ENCODE measurements at regions not wholly inside any gene's neighbourhood (a gene's known extent, or its start where the extent isn't known, plus 50 kb on each side); places are given as distances from the start of the nearest gene placed in this dataset.

DNA sequence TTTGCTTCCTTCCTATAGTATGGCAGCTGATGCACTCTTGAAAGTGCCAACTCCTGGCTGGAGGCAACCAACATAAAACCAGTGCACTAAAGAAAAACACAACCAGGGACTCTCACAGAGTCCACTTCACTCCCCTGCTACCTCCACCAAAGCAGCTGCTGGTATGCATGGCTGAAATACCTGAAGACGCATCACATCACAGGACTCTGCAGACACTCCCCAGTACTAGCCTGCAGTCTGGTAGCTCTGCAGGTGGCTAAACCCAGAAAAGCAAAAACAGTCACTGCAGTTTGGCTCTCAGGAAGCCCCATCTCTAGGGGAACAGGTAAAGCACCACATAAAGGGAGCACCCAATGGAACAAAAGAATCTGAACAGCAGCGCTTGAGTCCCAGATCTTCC lies 473.0 kb upstream of the SPTLC3 start:
- TF ChIP-seq, protein P1, sequence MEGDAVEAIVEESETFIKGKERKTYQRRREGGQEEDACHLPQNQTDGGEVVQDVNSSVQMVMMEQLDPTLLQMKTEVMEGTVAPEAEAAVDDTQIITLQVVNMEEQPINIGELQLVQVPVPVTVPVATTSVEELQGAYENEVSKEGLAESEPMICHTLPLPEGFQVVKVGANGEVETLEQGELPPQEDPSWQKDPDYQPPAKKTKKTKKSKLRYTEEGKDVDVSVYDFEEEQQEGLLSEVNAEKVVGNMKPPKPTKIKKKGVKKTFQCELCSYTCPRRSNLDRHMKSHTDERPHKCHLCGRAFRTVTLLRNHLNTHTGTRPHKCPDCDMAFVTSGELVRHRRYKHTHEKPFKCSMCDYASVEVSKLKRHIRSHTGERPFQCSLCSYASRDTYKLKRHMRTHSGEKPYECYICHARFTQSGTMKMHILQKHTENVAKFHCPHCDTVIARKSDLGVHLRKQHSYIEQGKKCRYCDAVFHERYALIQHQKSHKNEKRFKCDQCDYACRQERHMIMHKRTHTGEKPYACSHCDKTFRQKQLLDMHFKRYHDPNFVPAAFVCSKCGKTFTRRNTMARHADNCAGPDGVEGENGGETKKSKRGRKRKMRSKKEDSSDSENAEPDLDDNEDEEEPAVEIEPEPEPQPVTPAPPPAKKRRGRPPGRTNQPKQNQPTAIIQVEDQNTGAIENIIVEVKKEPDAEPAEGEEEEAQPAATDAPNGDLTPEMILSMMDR (IDR thresholded peaks at IDR 0.05), result no peak
- no peak for TF ChIP-seq POLR2A (IDR thresholded peaks at IDR 0.05)
